22Rv1 (cell line): ENCODE measurements at regions not wholly inside any gene's neighbourhood (a gene's known extent, or its start where the extent isn't known, plus 50 kb on each side); places are given as distances from the start of the nearest gene placed in this dataset.

Source experiments
- H3K27ac ChIP-seq: fragments of 450-650 bp; 2 replicates; pipeline ENCODE4 v1.5.1; 2017
- CTCF ChIP-seq: fragments of 450-650 bp; IDR thresholded peaks from 2 replicates; pipeline ENCODE4 v1.5.1; 2017; ENCODE audit warnings: mild to moderate bottlenecking
- ZFX ChIP-seq: fragments of 450-650 bp; IDR thresholded peaks from 2 replicates; pipeline ENCODE4 v1.6.1; 2017; ENCODE audit warnings: antibody characterized with exemption, borderline replicate concordance

- TF ChIP-seq CTCF (no peak), ZFX (no peak)
- no peak overlapping the region for H3K27ac ChIP-seq
These were observed 100.3 kb downstream of the FAM50B start for GRCh38 chr6:3949521-3949920.

GRCh38 chr6:3956054-3956453 is 106.9 kb downstream of the FAM50B start:
- no peak overlapping the region for H3K27ac ChIP-seq
- TF ChIP-seq CTCF (no peak), ZFX (no peak)

- no peak overlapping the region for H3K27ac ChIP-seq
- TF ChIP-seq CTCF: no peak
- TF ChIP-seq ZFX: no peak
These were observed 108.1 kb downstream of the FAM50B start for GRCh38 chr6:3957321-3957720.

- H3K27ac ChIP-seq: no peak overlapping the region
- no peak for TF ChIP-seq ZFX
- no peak for TF ChIP-seq CTCF
These were observed 109.1 kb downstream of the FAM50B start for GRCh38 chr6:3958255-3958654.

- TF ChIP-seq CTCF (no peak), ZFX (no peak)
These were observed 110.2 kb downstream of the FAM50B start for GRCh38 chr6:3959385-3959784.

GRCh38 chr6:3960754-3961361 is 111.7 kb downstream of the FAM50B start:
- no peak for TF ChIP-seq ZFX
- no peak for TF ChIP-seq CTCF
- no peak overlapping the region for H3K27ac ChIP-seq

More at GRCh38 chr6:3959385-3959784, 110.2 kb downstream of the FAM50B start:
- no peak overlapping the region for H3K27ac ChIP-seq

GRCh38 chr6:3961581-3962215 is 112.5 kb downstream of the FAM50B start:
- TF ChIP-seq CTCF: no peak
- TF ChIP-seq ZFX: no peak
- no peak overlapping the region for H3K27ac ChIP-seq
